ENCODE measurements at regions not wholly inside any gene's neighbourhood (a gene's known extent, or its start where the extent isn't known, plus 50 kb on each side); places are given as distances from the start of the nearest gene placed in this dataset.
A peak's percentile ranks its signal among the peaks of the same experiment; 100 is the strongest.
"Not testable (repeated sequence)": the region's sequence is repeated elsewhere in the genome, so short reads cannot be mapped to it uniquely, and the experiment has no call there.

DNA sequence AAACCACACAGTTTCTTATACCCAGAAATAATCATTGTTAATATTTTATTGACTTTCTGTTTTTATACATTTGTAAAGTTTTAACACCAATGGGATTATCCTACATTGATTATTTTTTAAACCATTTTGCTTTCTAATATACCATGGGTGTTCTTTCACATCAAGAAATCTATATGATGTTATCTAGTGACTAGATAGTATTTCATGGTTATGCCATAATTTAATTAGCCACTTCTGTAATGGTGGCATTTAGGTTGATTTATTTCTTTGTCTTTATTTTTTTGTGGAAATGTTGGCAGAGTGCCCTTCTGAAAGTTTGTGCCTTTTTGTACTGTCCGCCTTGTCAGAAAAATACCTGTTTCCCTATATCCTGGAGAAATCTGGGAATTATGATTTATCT is 193.3 kb downstream of the CEP135 start:
- DNase-seq (ENCODE audit: low spot score), result no peak

- no peak for DNase-seq (ENCODE audit: low spot score)
Measured at GRCh38 chr4:56139241-56139827, 190.6 kb downstream of the CEP135 start.

DNA sequence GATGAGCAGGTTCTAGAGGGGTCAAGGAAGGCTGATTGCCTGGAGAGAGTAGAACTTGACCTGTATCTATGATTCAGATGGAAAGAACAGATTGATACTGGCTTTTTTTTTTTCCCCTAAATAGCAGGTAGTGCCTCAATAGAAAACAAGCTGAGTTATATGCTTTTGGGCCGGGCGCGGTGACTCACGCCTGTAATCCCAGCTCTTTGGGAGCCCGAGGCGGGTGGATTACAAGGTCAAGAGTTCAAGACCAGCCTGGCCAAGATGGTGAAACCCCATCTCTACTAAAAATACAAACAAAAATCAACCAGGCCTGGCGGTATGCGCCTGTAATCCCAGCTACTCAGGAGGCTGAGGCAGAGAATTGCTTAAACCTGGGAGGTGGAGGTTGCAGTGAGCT is 186.1 kb downstream of the CEP135 start:
- DNase-seq (ENCODE audit: low spot score), result not testable (repeated sequence)

- DNase-seq (ENCODE audit: low spot score), result no peak
Measured at GRCh38 chr4:56134266-56134665, 185.5 kb downstream of the CEP135 start.

DNA sequence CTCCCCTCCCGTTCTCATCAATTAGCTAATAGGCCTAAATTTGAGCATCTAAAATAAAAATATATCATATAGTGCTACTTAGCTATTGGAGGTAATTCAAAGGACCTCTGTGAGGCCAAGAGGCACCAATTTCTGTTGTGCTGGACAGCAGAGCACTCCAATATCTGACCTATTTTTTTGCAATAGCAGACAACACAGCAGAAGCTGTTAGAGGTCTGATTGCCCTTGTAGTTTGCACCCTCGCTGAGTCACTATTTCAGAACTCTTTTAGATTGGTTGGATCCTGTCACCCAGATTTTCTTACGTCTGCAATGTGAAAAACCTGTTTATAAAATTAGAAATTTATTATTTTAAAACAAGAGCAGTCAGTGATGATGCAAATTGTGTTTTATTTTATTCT is 184.1 kb downstream of the CEP135 start:
- no peak for DNase-seq (ENCODE audit: low spot score)

DNA sequence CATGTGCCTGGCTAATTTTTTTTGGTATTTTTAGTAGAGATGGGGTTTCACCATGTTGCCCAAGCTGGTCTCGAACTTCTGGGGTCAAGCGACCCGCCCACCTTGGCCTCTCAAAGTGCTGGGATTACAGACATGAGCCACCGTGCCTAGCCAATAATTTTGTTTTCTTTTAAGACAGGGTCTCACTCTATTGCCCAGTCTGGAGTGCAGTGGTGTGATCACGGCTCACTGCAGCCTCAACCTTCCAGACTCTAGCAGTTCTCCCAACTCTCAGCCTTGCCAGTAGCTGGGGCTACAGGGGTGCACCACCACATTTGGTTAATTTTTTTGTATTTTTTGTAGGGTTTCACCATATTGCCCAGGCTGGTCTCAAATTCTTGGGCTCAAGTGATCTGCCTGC is 183.4 kb downstream of the CEP135 start:
- DNase-seq (ENCODE audit: low spot score), result not testable (repeated sequence)

DNA sequence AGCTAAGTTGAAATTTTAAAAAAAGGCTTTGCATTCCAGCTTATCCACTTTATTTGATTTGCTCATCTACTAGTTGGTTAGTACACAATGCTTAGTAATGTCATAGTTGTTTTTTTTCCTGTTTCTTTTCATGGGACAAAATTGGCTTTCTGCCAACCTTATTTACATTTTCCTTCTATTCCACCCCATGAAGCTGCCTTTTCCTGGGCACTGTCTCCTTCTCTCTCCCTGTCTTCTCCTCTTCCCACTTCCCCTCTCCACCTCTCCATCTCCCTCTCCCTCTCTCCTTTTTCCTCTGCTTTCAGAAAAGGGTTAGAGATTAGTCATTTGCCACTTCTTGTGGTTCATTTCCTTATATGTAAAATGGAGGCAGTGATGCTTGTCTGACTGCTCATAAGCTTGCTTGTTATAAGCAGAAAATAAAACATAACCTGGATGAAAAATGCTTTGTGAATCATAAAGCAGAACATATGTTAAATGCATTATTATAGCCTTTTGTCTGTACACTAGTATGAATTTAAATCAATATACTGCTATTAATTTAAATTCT is 181.9 kb downstream of the CEP135 start:
- no peak for DNase-seq (ENCODE audit: low spot score)

DNA sequence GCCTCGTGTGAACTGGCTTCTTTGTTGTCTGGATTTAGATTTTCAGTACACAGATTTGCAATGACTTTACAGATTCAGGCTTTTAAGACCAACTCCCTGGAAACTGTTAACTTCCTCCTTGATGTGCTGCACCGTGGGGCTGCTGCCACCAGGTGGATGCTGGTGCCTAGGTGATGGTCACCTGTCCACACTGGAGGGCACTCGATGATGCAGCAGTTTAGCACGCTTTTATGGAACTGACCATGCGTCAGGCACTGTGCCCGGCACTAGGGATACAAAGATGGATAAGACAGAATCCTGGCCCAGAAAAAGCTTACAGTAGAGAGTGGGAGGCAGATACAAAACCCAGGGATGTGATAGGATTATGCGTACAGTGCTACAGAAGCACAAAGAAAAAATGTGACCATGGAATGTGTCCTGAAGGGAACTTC is 180.7 kb downstream of the CEP135 start:
- peak; percentile 4 for DNase-seq (ENCODE audit: low spot score)

- peak; percentile 40 for DNase-seq (ENCODE audit: low spot score)
Measured at GRCh38 chr4:56128213-56128612, 179.5 kb downstream of the CEP135 start.

- no peak for DNase-seq (ENCODE audit: low spot score)
Measured at GRCh38 chr4:56127716-56128115, 179.0 kb downstream of the CEP135 start.

DNA sequence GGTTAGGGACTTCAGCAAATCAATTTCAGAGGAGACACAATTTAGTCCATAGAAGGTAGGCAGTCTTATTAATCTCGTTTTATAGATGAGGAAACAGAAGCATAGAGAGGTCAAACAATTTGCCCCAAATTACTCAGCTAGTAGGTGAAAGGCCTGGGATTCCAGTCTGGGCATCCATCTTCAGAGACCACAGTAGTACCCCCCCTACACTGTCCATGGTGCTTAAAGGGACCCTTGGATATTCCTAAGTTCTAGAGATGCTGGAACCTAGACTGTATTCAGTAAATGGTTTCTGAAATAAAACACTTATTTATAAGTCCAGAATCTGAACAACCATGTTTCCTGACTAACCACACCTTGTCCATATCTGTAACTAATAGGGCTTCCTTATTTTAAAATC is 174.8 kb downstream of the CEP135 start:
- DNase-seq (ENCODE audit: low spot score), result no peak

DNA sequence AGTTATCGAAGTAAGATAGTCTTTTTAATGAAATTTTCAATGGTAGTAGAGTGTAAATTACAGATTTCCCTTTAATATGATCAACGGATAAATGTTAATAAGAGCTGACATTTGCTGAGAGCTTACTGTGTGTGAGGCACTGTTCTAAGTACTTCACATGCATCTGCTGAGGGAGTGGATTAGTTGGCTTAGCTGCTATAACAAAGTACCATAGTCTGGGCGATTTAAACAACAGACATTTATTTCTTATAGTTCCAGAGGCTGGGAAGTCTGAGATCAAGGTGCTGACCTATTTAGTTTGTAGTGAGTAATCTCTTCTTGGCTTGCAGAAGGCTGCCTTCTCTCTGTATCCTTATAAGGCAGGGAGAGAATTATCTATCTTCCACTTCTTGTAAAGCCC is 174.3 kb downstream of the CEP135 start:
- DNase-seq (ENCODE audit: low spot score), result no peak

DNA sequence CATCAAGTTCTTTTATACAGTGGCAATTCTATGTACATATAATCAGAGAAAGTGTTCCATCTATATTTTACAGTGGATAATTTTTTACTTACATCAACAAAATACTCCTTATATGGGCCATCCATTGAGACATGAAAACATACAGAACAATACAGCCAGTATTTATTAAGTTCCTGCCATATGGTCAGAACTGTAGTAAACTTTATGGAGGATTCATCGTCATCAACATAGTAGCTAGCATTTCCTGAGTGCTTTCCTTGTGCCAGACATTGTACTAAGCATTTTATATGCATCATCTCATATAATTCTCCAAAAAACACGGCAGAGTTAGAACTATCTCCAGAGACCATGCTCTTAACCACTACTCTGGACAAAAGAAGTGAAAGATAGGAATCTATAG is 170.1 kb downstream of the CEP135 start:
- no peak for DNase-seq (ENCODE audit: low spot score)

GRCh38 chr4:56118055-56118454 is 169.3 kb downstream of the CEP135 start:
- no peak for DNase-seq (ENCODE audit: low spot score)

DNA sequence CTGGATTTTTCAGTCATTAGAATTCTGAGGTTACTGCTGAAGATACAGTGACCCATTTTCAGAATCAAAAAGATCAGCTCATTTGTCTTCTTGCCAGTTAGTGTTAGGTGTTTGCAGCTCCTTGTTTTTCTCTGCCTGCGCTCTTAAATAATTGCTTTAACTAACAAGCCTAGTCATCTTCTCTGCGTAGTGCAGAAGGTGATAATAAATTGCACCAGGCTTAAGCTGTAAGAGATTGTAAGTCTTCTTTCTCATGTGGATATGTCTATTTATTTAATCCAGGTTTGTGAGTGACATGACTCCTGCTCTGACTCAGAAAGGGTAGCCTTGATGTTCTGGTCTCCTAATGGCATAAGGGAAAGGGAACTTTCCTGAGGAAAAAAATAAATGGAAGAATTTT is 167.2 kb downstream of the CEP135 start:
- no peak for DNase-seq (ENCODE audit: low spot score)

DNA sequence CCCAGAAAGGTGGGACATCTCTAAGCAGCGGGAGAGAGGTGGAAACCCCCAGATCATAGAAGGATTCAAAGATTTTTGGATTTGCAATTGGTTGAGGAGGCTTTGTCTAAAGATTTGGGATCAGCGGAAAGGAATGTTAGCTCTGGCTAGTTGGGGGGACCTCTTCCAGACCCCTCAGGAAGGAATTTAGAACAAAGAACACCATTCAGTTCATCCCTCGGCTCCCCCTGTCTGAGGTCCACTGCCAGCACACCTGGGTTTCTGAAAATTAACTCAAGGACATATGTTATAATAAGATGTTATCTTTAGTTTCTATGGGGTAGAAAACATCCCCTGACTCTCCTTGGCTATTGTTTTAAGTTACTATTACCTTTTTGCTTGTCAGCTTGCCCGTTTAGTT is 163.6 kb downstream of the CEP135 start:
- no peak for DNase-seq (ENCODE audit: low spot score)

GRCh38 chr4:56106180-56107147 is 157.7 kb downstream of the CEP135 start:
- no peak for DNase-seq (ENCODE audit: low spot score)

GRCh38 chr4:56104188-56104587 is 155.4 kb downstream of the CEP135 start:
- DNase-seq (ENCODE audit: low spot score), result no peak

GRCh38 chr4:56102601-56103000 is 153.9 kb downstream of the CEP135 start:
- no peak for DNase-seq (ENCODE audit: low spot score)

GRCh38 chr4:56099378-56099786 is 150.6 kb downstream of the CEP135 start:
- peak; percentile 52 for DNase-seq (ENCODE audit: low spot score)

GRCh38 chr4:56093576-56093975 is 144.8 kb downstream of the CEP135 start:
- no peak for DNase-seq (ENCODE audit: low spot score)

- no peak for DNase-seq (ENCODE audit: low spot score)
Measured at GRCh38 chr4:56092540-56092939, 143.8 kb downstream of the CEP135 start.

- peak; percentile 4 for DNase-seq (ENCODE audit: low spot score)
Measured at GRCh38 chr4:56086561-56086960, 137.8 kb downstream of the CEP135 start.

Measured in A172 (cell line).